ENCODE measurements at regions not wholly inside any gene's neighbourhood (a gene's known extent, or its start where the extent isn't known, plus 50 kb on each side); places are given as distances from the start of the nearest gene placed in this dataset.

GRCh38 chr1:116228511-116228910 lies 117.3 kb downstream of the MAB21L3 start:
- WGBS, 2 donors, result 88 to 93% methylated on average over 2 of the region's 2 CpGs
- TF ChIP-seq CTCF (IDR thresholded peaks at IDR 0.05) (no peak), POLR2A (IDR thresholded peaks at IDR 0.05) (no peak)
- H3K27ac ChIP-seq, result no peak overlapping the region
- H3K36me3 ChIP-seq (replicated peaks in 1 of 2; ENCODE audit: insufficient read depth in 1 of 2, low read depth in 2 of 2), result no peaks in the 10 kb centered on the region
- no peak overlapping the region for H3K4me3 ChIP-seq
- ATAC-seq (no peak), DNase-seq (no peak)
- H3K27me3 ChIP-seq, result no peaks in the 10 kb centered on the region
- peaks cover 31% of the 10 kb centered on the region for H3K4me1 ChIP-seq
- no peaks in the 10 kb centered on the region for H3K9me3 ChIP-seq
- intact Hi-C loops (cut with DNase I), result no loop called here

GRCh38 chr1:116230712-116231111 lies 119.5 kb downstream of the MAB21L3 start:
- no peaks in the 10 kb centered on the region for H3K27me3 ChIP-seq
- ATAC-seq (no peak), DNase-seq (no peak)
- no peaks in the 10 kb centered on the region for H3K9me3 ChIP-seq
- WGBS, 2 donors, result 9 to 19% methylated on average over 1 of the region's 1 CpG
- intact Hi-C loops (cut with DNase I), result no loop called here
- TF ChIP-seq POLR2A (IDR thresholded peaks at IDR 0.05), result no peak
- no peak for TF ChIP-seq CTCF (IDR thresholded peaks at IDR 0.05)
- H3K4me1 ChIP-seq, result peaks cover 16% of the 10 kb centered on the region
- no peak overlapping the region for H3K4me3 ChIP-seq
- H3K27ac ChIP-seq, result no peak overlapping the region
- H3K36me3 ChIP-seq (replicated peaks in 1 of 2; ENCODE audit: insufficient read depth in 1 of 2, low read depth in 2 of 2), result no peaks in the 10 kb centered on the region

GRCh38 chr1:116231752-116232151 lies 120.6 kb downstream of the MAB21L3 start:
- 39 to 51% methylated on average over 2 of the region's 2 CpGs for whole genome bisulfite sequencing, 2 donors
- Histone ChIP-seq H3K4me3 (no peak overlapping the region), H3K27me3 (no peaks in the 10 kb centered on the region), H3K27ac (no peak overlapping the region), H3K4me1 (peaks cover 16% of the 10 kb centered on the region), H3K9me3 (no peaks in the 10 kb centered on the region), H3K36me3 (replicated peaks in 1 of 2; ENCODE audit: insufficient read depth in 1 of 2, low read depth in 2 of 2) (no peaks in the 10 kb centered on the region)
- peak; percentile 43 to 78 (median 60) for DNase-seq
- intact Hi-C loops (cut with DNase I), result no loop called here
- no peak for TF ChIP-seq CTCF (IDR thresholded peaks at IDR 0.05)
- no peak for TF ChIP-seq POLR2A (IDR thresholded peaks at IDR 0.05)
- peak; percentile 68 for ATAC-seq

GRCh38 chr1:116232989-116233514 lies 121.9 kb downstream of the MAB21L3 start:
- no peaks in the 10 kb centered on the region for H3K9me3 ChIP-seq
- intact Hi-C loops (cut with DNase I), result no loop called here
- H3K27ac ChIP-seq, result no peak overlapping the region
- no peaks in the 10 kb centered on the region for H3K36me3 ChIP-seq (replicated peaks in 1 of 2; ENCODE audit: insufficient read depth in 1 of 2, low read depth in 2 of 2)
- WGBS, 2 donors, result 20 to 23% methylated on average over 2 of the region's 2 CpGs
- no peak overlapping the region for H3K4me3 ChIP-seq
- H3K4me1 ChIP-seq, result peaks cover 16% of the 10 kb centered on the region
- TF ChIP-seq CTCF (IDR thresholded peaks at IDR 0.05) (peak in 4 of 7 experiments; percentile 29 to 60 (median 43)), POLR2A (IDR thresholded peaks at IDR 0.05) (no peak)
- peak; percentile 68 for ATAC-seq
- peak in 2 of 4 donors; percentile 52 to 54 for DNase-seq
- H3K27me3 ChIP-seq, result no peaks in the 10 kb centered on the region

- peaks cover 16% of the 10 kb centered on the region for H3K4me1 ChIP-seq
- H3K27ac ChIP-seq, result no peak overlapping the region
- H3K9me3 ChIP-seq, result no peaks in the 10 kb centered on the region
- intact Hi-C loops (cut with DNase I), result no loop called here
- no peaks in the 10 kb centered on the region for H3K27me3 ChIP-seq
- no peak overlapping the region for H3K4me3 ChIP-seq
- TF ChIP-seq CTCF (IDR thresholded peaks at IDR 0.05) (no peak), POLR2A (IDR thresholded peaks at IDR 0.05) (no peak)
- DNase-seq, result no peak
- no peak for ATAC-seq
- WGBS, 2 donors, result 92 to 96% methylated on average over 5 of the region's 5 CpGs
- H3K36me3 ChIP-seq (replicated peaks in 1 of 2; ENCODE audit: insufficient read depth in 1 of 2, low read depth in 2 of 2), result no peaks in the 10 kb centered on the region
Measured at GRCh38 chr1:116234429-116234828, 123.2 kb downstream of the MAB21L3 start.
